Activated T-cell treated with anti-CD3 and anti-CD28 coated beads, Interleukin-2, amount 50 U/mL, for 72 hours (primary cell): ENCODE measurements at regions not wholly inside any gene's neighbourhood (a gene's known extent, or its start where the extent isn't known, plus 50 kb on each side); places are given as distances from the start of the nearest gene placed in this dataset.

Source experiments
- ATAC-seq, 2 donors: fragments of 150-1000 bp; cut with Tn5 transposase; replicated peaks in 1 of 2; 2 replicates each; pipeline ENCODE4 v1.10.0; 2021; ENCODE audit warnings: moderate library complexity in 2 of 2, mild to moderate bottlenecking in 1 of 2
- DNase-seq, 2 donors: peaks; one replicate each; pipeline ENCODE4 v3.0.0; 2021 to 2022; ENCODE audit warnings: mixed read lengths in 1 of 2
- H3K27ac Mint-ChIP-seq: one replicate; pipeline ENCODE4 v1.8.0; 2022; ENCODE audit warnings: mild to moderate bottlenecking, moderate library complexity, mixed read lengths
- H3K27me3 Mint-ChIP-seq: one replicate; pipeline ENCODE4 v1.8.0; 2022; ENCODE audit warnings: low read depth, mixed read lengths
- H3K36me3 Mint-ChIP-seq, 2 donors: one replicate each; pipeline ENCODE4 v1.8.0; 2022; ENCODE audit warnings: mixed read lengths in 2 of 2, mild to moderate bottlenecking in 1 of 2; ENCODE audit not compliant: insufficient read depth in 2 of 2
- H3K4me1 Mint-ChIP-seq: one replicate; pipeline ENCODE4 v1.8.0; 2022; ENCODE audit warnings: low read depth, mixed read lengths
- H3K4me3 Mint-ChIP-seq, 2 donors: one replicate each; pipeline ENCODE4 v1.8.0; 2022; ENCODE audit warnings: mild to moderate bottlenecking in 2 of 2, mixed read lengths in 2 of 2, moderate library complexity in 2 of 2
- H3K9me3 Mint-ChIP-seq, 2 donors: one replicate each; pipeline ENCODE4 v1.8.0; 2022; ENCODE audit warnings: mixed read lengths in 2 of 2

- no peaks in the 10 kb centered on the region for H3K9me3 Mint-ChIP-seq
- H3K27ac Mint-ChIP-seq = no peak overlapping the region
- ATAC-seq (no peak), DNase-seq (no peak)
- H3K4me1 Mint-ChIP-seq = no peaks in the 10 kb centered on the region
- no peaks in the 10 kb centered on the region for H3K27me3 Mint-ChIP-seq
- H3K36me3 Mint-ChIP-seq = no peaks in the 10 kb centered on the region
- no peak overlapping the region for H3K4me3 Mint-ChIP-seq
These were observed 201.6 kb upstream of the ZNF536 start for GRCh38 chr19:30170495-30171137.

GRCh38 chr19:30171138-30171635 is 201.0 kb upstream of the ZNF536 start:
- DNase-seq (no peak), ATAC-seq (no peak)
- no peak overlapping the region for H3K4me3 Mint-ChIP-seq
- no peaks in the 10 kb centered on the region for H3K36me3 Mint-ChIP-seq
- no peak overlapping the region for H3K27ac Mint-ChIP-seq
- no peaks in the 10 kb centered on the region for H3K27me3 Mint-ChIP-seq
- H3K4me1 Mint-ChIP-seq = no peaks in the 10 kb centered on the region
- no peaks in the 10 kb centered on the region for H3K9me3 Mint-ChIP-seq

GRCh38 chr19:30171795-30172612 is 200.2 kb upstream of the ZNF536 start:
- no peak for ATAC-seq
- Mint-ChIP-seq H3K4me3 (no peak overlapping the region), H3K9me3 (peaks cover 0 to 1% of the 10 kb centered on the region in 2 donors), H3K27ac (no peak overlapping the region), H3K27me3 (no peaks in the 10 kb centered on the region), H3K4me1 (no peaks in the 10 kb centered on the region), H3K36me3 (no peaks in the 10 kb centered on the region)
- no peak for DNase-seq

- no peak for ATAC-seq
These were observed 199.5 kb upstream of the ZNF536 start for GRCh38 chr19:30172613-30173242.

GRCh38 chr19:30173593-30174356 is 198.4 kb upstream of the ZNF536 start:
- H3K27me3 Mint-ChIP-seq = peaks cover 5% of the 10 kb centered on the region
- peaks cover 2 to 5% of the 10 kb centered on the region in 2 donors for H3K9me3 Mint-ChIP-seq
- DNase-seq = no peak
- no peaks in the 10 kb centered on the region for H3K4me1 Mint-ChIP-seq
- no peak overlapping the region for H3K4me3 Mint-ChIP-seq
- H3K36me3 Mint-ChIP-seq = no peaks in the 10 kb centered on the region
- H3K27ac Mint-ChIP-seq = no peak overlapping the region
- no peak for ATAC-seq

More at GRCh38 chr19:30172613-30173242, 199.5 kb upstream of the ZNF536 start:
- DNase-seq = no peak
- Mint-ChIP-seq H3K4me1 (no peaks in the 10 kb centered on the region), H3K4me3 (no peak overlapping the region), H3K9me3 (peaks cover 0 to 1% of the 10 kb centered on the region in 2 donors), H3K27ac (no peak overlapping the region), H3K36me3 (no peaks in the 10 kb centered on the region), H3K27me3 (peaks cover under 1% of the 10 kb centered on the region)

- no peak overlapping the region for H3K27ac Mint-ChIP-seq
- H3K4me1 Mint-ChIP-seq = no peaks in the 10 kb centered on the region
- no peak overlapping the region for H3K4me3 Mint-ChIP-seq
- no peak for ATAC-seq
- H3K9me3 Mint-ChIP-seq = peaks cover 3 to 5% of the 10 kb centered on the region in 2 donors
- H3K27me3 Mint-ChIP-seq = peaks cover 5% of the 10 kb centered on the region
- no peak for DNase-seq
- H3K36me3 Mint-ChIP-seq = no peaks in the 10 kb centered on the region
These were observed 197.9 kb upstream of the ZNF536 start for GRCh38 chr19:30174357-30174645.

- Mint-ChIP-seq H3K27me3 (peaks cover 5% of the 10 kb centered on the region), H3K4me1 (no peaks in the 10 kb centered on the region), H3K9me3 (peaks cover 5 to 7% of the 10 kb centered on the region in 2 donors), H3K4me3 (no peak overlapping the region), H3K27ac (no peak overlapping the region), H3K36me3 (peaks cover 0 to 2% of the 10 kb centered on the region in 2 donors)
- no peak for DNase-seq
- ATAC-seq = no peak
These were observed 197.4 kb upstream of the ZNF536 start for GRCh38 chr19:30174791-30175190.

- no peak overlapping the region for H3K4me3 Mint-ChIP-seq
- peaks cover 5 to 12% of the 10 kb centered on the region in 2 donors for H3K9me3 Mint-ChIP-seq
- H3K27ac Mint-ChIP-seq = no peak overlapping the region
- no peaks in the 10 kb centered on the region for H3K4me1 Mint-ChIP-seq
- peaks cover 2 to 6% of the 10 kb centered on the region in 2 donors for H3K36me3 Mint-ChIP-seq
- no peak for DNase-seq
- no peak for ATAC-seq
- H3K27me3 Mint-ChIP-seq = peaks cover 5% of the 10 kb centered on the region
These were observed 196.2 kb upstream of the ZNF536 start for GRCh38 chr19:30175987-30176386.

- Mint-ChIP-seq H3K9me3 (peaks cover 7 to 17% of the 10 kb centered on the region in 2 donors), H3K36me3 (peaks cover 2 to 6% of the 10 kb centered on the region in 2 donors), H3K4me3 (no peak overlapping the region), H3K4me1 (no peaks in the 10 kb centered on the region), H3K27me3 (peaks cover 5% of the 10 kb centered on the region), H3K27ac (no peak overlapping the region)
- no peak for ATAC-seq
- DNase-seq = no peak
These were observed 193.3 kb upstream of the ZNF536 start for GRCh38 chr19:30178721-30179402.

GRCh38 chr19:30180691-30181090 is 191.5 kb upstream of the ZNF536 start:
- H3K4me1 Mint-ChIP-seq = no peaks in the 10 kb centered on the region
- DNase-seq (no peak), ATAC-seq (no peak)
- H3K4me3 Mint-ChIP-seq = no peak overlapping the region
- peaks cover 19 to 21% of the 10 kb centered on the region in 2 donors for H3K9me3 Mint-ChIP-seq
- peaks cover 8 to 11% of the 10 kb centered on the region in 2 donors for H3K36me3 Mint-ChIP-seq
- peaks cover 5% of the 10 kb centered on the region for H3K27me3 Mint-ChIP-seq
- no peak overlapping the region for H3K27ac Mint-ChIP-seq

- no peaks in the 10 kb centered on the region for H3K4me1 Mint-ChIP-seq
- H3K27ac Mint-ChIP-seq = no peak overlapping the region
- peaks cover 17 to 21% of the 10 kb centered on the region in 2 donors for H3K9me3 Mint-ChIP-seq
These were observed 188.2 kb upstream of the ZNF536 start for GRCh38 chr19:30183807-30184490.

GRCh38 chr19:30202060-30202600 is 170.1 kb upstream of the ZNF536 start:
- DNase-seq = no peak
- ATAC-seq = no peak
- Mint-ChIP-seq H3K9me3 (peaks cover 2% of the 10 kb centered on the region in 2 donors), H3K36me3 (no peaks in the 10 kb centered on the region), H3K27ac (no peak overlapping the region), H3K4me3 (no peak overlapping the region), H3K27me3 (peaks cover 5% of the 10 kb centered on the region), H3K4me1 (no peaks in the 10 kb centered on the region)

More at GRCh38 chr19:30183807-30184490, 188.2 kb upstream of the ZNF536 start:
- Mint-ChIP-seq H3K36me3 (peaks cover 8 to 11% of the 10 kb centered on the region in 2 donors), H3K27me3 (peaks cover under 1% of the 10 kb centered on the region), H3K4me3 (no peak overlapping the region)
- DNase-seq (no peak), ATAC-seq (no peak)
